Testis (tissue), 2 donors: ENCODE measurements at regions not wholly inside any gene's neighbourhood (a gene's known extent, or its start where the extent isn't known, plus 50 kb on each side); places are given as distances from the start of the nearest gene placed in this dataset.

Experiments used
- DNase-seq: peaks from one replicate; pipeline ENCODE4 v3.0.0-alpha.2; 2019
- H3K27ac ChIP-seq, 2 donors: fragments of 200-600 bp; sonication (generic); one replicate each; pipeline ENCODE4 v1.5.1; 2019
- H3K27me3 ChIP-seq: fragments of 200-600 bp; sonication (generic); one replicate; pipeline ENCODE4 v1.5.1; 2019
- H3K36me3 ChIP-seq: fragments of 200-600 bp; sonication (generic); one replicate; pipeline ENCODE4 v1.5.1; 2017; ENCODE audit warnings: low read depth; ENCODE audit errors: missing control alignments
- H3K4me1 ChIP-seq: fragments of 200-600 bp; sonication (generic); one replicate; pipeline ENCODE4 v1.5.1; 2019
- H3K4me3 ChIP-seq, 2 donors: fragments of 200-600 bp; sonication (generic); one replicate each; pipeline ENCODE4 v1.5.1; 2017 to 2019
- H3K9me3 ChIP-seq: fragments of 200-600 bp; sonication (generic); one replicate; pipeline ENCODE4 v1.5.1; 2017
- CTCF ChIP-seq, 3 experiments: fragments of 450-650 bp in 2 of 3; fragments of 200-600 bp in 1 of 3; sonication (generic) in 1 of 3; IDR thresholded peaks; one replicate each; pipeline ENCODE4 v1.5.1; 2016 to 2019; ENCODE audit warnings: antibody characterized with exemption in 3 of 3, mild to moderate bottlenecking in 2 of 3, moderate library complexity in 1 of 3
- POLR2A ChIP-seq: fragments of 450-650 bp; IDR thresholded peaks from one replicate; pipeline ENCODE4 v1.6.1; 2017; ENCODE audit warnings: antibody characterized with exemption, mild to moderate bottlenecking, moderate library complexity
- WGBS, 2 donors: methylation state at CpG; one replicate each; pipeline ENCODE4 v1.1.5; 2018; 5-methylcytosine and 5-hydroxymethylcytosine counted together
- intact Hi-C: fragments of 100-400 bp; cut with DNase I; formaldehyde crosslinking; loops from one replicate; pipeline ENCODE4 v1.15.1; 2023; ENCODE audit warnings: low total_unique reads

GRCh38 chr4:110682311-110682710, 59.4 kb upstream of the PITX2 start:
- no peak for DNase-seq
- 61 to 63% methylated on average over 1 of the region's 1 CpG for WGBS, 2 donors
- Histone ChIP-seq H3K36me3 (no peaks in the 10 kb centered on the region), H3K27ac (no peak overlapping the region), H3K27me3 (no peaks in the 10 kb centered on the region), H3K4me1 (no peaks in the 10 kb centered on the region), H3K9me3 (no peaks in the 10 kb centered on the region), H3K4me3 (no peak overlapping the region)
- TF ChIP-seq CTCF (IDR thresholded peaks at IDR 0.05) (no peak), POLR2A (no peak)
- intact Hi-C loops: no loop called here

GRCh38 chr4:110683601-110684000, 60.7 kb upstream of the PITX2 start:
- Histone ChIP-seq H3K4me1 (no peaks in the 10 kb centered on the region), H3K27me3 (no peaks in the 10 kb centered on the region), H3K9me3 (no peaks in the 10 kb centered on the region), H3K36me3 (no peaks in the 10 kb centered on the region), H3K27ac (no peak overlapping the region), H3K4me3 (no peak overlapping the region)
- no peak for DNase-seq
- WGBS, 2 donors: 69 to 78% methylated on average over 9 to 11 of the region's 11 CpGs
- intact Hi-C loops: no loop called here
- TF ChIP-seq CTCF (IDR thresholded peaks at IDR 0.05) (no peak), POLR2A (no peak)

GRCh38 chr4:110702326-110702725, 79.4 kb upstream of the PITX2 start:
- DNase-seq: no peak
- H3K4me1 ChIP-seq: no peaks in the 10 kb centered on the region
- no peaks in the 10 kb centered on the region for H3K9me3 ChIP-seq
- no peaks in the 10 kb centered on the region for H3K36me3 ChIP-seq
- H3K27me3 ChIP-seq: no peaks in the 10 kb centered on the region
- no peak overlapping the region for H3K27ac ChIP-seq
- no peak overlapping the region for H3K4me3 ChIP-seq
- WGBS, 2 donors: 88 to 89% methylated on average over 6 of the region's 6 CpGs
- TF ChIP-seq CTCF (IDR thresholded peaks at IDR 0.05): no peak
- TF ChIP-seq POLR2A: no peak
- intact Hi-C loops: no loop called here

- Histone ChIP-seq H3K9me3 (no peaks in the 10 kb centered on the region), H3K36me3 (no peaks in the 10 kb centered on the region), H3K27me3 (no peaks in the 10 kb centered on the region), H3K4me3 (no peak overlapping the region), H3K27ac (no peak overlapping the region), H3K4me1 (no peaks in the 10 kb centered on the region)
- 89 to 91% methylated on average over 7 of the region's 7 CpGs for WGBS, 2 donors
- TF ChIP-seq POLR2A: no peak
- no peak for TF ChIP-seq CTCF (IDR thresholded peaks at IDR 0.05)
- intact Hi-C loops: no loop called here
- DNase-seq: no peak
Observed at GRCh38 chr4:110704748-110705439, 82.0 kb upstream of the PITX2 start.

GRCh38 chr4:110705440-110705782, 82.5 kb upstream of the PITX2 start:
- Histone ChIP-seq H3K9me3 (no peaks in the 10 kb centered on the region), H3K27me3 (no peaks in the 10 kb centered on the region), H3K36me3 (no peaks in the 10 kb centered on the region), H3K4me1 (no peaks in the 10 kb centered on the region), H3K4me3 (no peak overlapping the region), H3K27ac (no peak overlapping the region)
- no peak for DNase-seq
- 84 to 90% methylated on average over 4 of the region's 4 CpGs for WGBS, 2 donors
- TF ChIP-seq CTCF (IDR thresholded peaks at IDR 0.05) (no peak), POLR2A (no peak)
- intact Hi-C loops: no loop called here
